MM.1S (cell line): ENCODE measurements at regions not wholly inside any gene's neighbourhood (a gene's known extent, or its start where the extent isn't known, plus 50 kb on each side); places are given as distances from the start of the nearest gene placed in this dataset.

Source experiments
- DNase-seq: peaks from one replicate; pipeline ENCODE4 v3.0.0-alpha.2; 2015
- H2AFZ ChIP-seq: fragments of 300-600 bp; sonication (generic); 2 replicates; pipeline ENCODE4 v1.6.0; 2016; ENCODE audit warnings: antibody characterized with exemption, low read length
- H3F3A ChIP-seq: fragments of 300-600 bp; sonication (generic); 2 replicates; pipeline ENCODE4 v1.6.1; 2016; ENCODE audit warnings: mild to moderate bottlenecking, antibody characterized with exemption, low read length, moderate library complexity, mixed read lengths; ENCODE audit not compliant: insufficient read depth
- H3K27ac ChIP-seq: fragments of 300-600 bp; sonication (generic); 2 replicates; pipeline ENCODE4 v1.5.1; 2016; ENCODE audit warnings: mild to moderate bottlenecking, low read length
- H3K27me3 ChIP-seq: fragments of 300-600 bp; sonication (generic); replicated peaks from 2 replicates; pipeline ENCODE4 v1.6.0; 2016; ENCODE audit warnings: low read length; ENCODE audit not compliant: insufficient read depth
- H3K36me3 ChIP-seq: fragments of 300-600 bp; sonication (generic); replicated peaks from 2 replicates; pipeline ENCODE4 v1.6.1; 2016; ENCODE audit warnings: mild to moderate bottlenecking, low read length, mixed read lengths; ENCODE audit not compliant: insufficient read depth
- H3K4me1 ChIP-seq: fragments of 300-600 bp; sonication (generic); 2 replicates; pipeline ENCODE4 v1.6.1; 2016; ENCODE audit warnings: low read length, mixed read lengths
- H3K4me2 ChIP-seq: fragments of 300-600 bp; sonication (generic); 2 replicates; pipeline ENCODE4 v1.6.0; 2016; ENCODE audit warnings: low read depth, low read length
- H3K4me3 ChIP-seq: fragments of 300-600 bp; sonication (generic); 2 replicates; pipeline ENCODE4 v1.5.1; 2016; ENCODE audit warnings: low read length, mixed read lengths
- H3K79me2 ChIP-seq: fragments of 300-600 bp; sonication (generic); 2 replicates; pipeline ENCODE4 v1.6.1; 2016; ENCODE audit warnings: mixed run types, low read length, mixed read lengths
- H3K9ac ChIP-seq: fragments of 300-600 bp; sonication (generic); 2 replicates; pipeline ENCODE4 v1.6.1; 2016; ENCODE audit warnings: low read length, mixed read lengths
- H3K9me2 ChIP-seq: fragments of 300-600 bp; sonication (generic); replicated peaks from 2 replicates; pipeline ENCODE4 v1.6.1; 2016; ENCODE audit warnings: mild to moderate bottlenecking, low read length, mixed read lengths; ENCODE audit not compliant: insufficient read depth
- H3K9me3 ChIP-seq: fragments of 300-600 bp; sonication (generic); replicated peaks from 2 replicates; pipeline ENCODE4 v1.6.1; 2016; ENCODE audit warnings: mild to moderate bottlenecking, low read length, mixed read lengths; ENCODE audit not compliant: insufficient read depth
- H4K20me1 ChIP-seq: fragments of 300-600 bp; sonication (generic); 2 replicates; pipeline ENCODE4 v1.6.1; 2016; ENCODE audit warnings: mild to moderate bottlenecking, low read length, moderate library complexity, mixed read lengths; ENCODE audit not compliant: insufficient read depth
- EZH2 ChIP-seq: fragments of 300-600 bp; sonication (generic); optimal IDR thresholded peaks from 2 replicates; pipeline ENCODE3; 2017; ENCODE audit warnings: low read depth, mild to moderate bottlenecking, antibody characterized with exemption, low read length, mixed read lengths
- EZH2phosphoT487 ChIP-seq: fragments of 300-600 bp; sonication (generic); IDR thresholded peaks from 2 replicates; pipeline ENCODE4 v1.6.1; 2018; ENCODE audit warnings: antibody characterized with exemption, low read length
- TF ChIP-seq, protein P1 (sequence below): fragments of 300-600 bp; sonication (generic); IDR thresholded peaks from 2 replicates; pipeline ENCODE4 v1.5.1; 2016; ENCODE audit warnings: antibody characterized with exemption, low read length, mixed read lengths

DNA sequence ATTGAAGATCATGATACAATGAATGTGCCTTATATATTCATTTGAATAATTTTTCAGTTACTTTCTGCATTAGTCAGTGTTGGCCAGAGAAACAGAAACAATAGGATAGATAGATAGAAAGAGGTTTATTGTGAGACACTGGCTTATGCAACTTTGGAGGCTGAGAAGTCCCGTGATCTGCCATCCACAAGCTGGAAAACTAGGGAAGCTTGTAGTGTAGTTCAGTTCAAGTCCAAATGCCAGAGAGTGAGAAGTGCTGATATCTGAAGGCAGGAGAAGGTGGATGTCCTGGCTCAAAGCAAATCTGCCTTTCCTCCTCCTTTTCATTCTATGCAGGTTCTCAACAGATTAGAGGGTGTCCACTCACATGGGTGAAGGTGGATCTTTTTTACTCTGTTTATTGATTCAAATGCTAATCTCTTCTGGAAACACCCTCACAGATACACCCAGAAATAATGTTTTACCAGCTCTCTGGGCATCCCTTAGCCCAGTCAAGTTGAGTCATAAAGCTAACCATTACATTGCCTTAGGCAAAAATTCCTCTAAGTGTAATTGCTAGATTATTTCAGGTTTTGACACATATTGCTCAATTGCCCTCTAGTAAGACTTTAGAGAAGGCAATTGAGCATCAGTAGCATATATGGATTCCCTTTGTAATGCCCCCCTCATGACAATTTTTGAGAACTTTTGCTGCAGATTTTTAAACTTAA, 341.4 kb downstream of the LPIN1 start:
- Histone ChIP-seq H4K20me1 (no peaks in the 10 kb centered on the region), H3K27me3 (no peaks in the 10 kb centered on the region), H3K9me3 (no peaks in the 10 kb centered on the region), H3K4me2 (no peak overlapping the region), H3K36me3 (no peaks in the 10 kb centered on the region), H3K4me1 (no peaks in the 10 kb centered on the region), H3K4me3 (no peak overlapping the region), H3K27ac (no peak overlapping the region), H3K9ac (no peak overlapping the region), H3K79me2 (no peaks in the 10 kb centered on the region), H2AFZ (no peak overlapping the region), H3F3A (no peaks in the 10 kb centered on the region), H3K9me2 (no peaks in the 10 kb centered on the region)
- no peak for DNase-seq
- TF ChIP-seq, protein P1, sequence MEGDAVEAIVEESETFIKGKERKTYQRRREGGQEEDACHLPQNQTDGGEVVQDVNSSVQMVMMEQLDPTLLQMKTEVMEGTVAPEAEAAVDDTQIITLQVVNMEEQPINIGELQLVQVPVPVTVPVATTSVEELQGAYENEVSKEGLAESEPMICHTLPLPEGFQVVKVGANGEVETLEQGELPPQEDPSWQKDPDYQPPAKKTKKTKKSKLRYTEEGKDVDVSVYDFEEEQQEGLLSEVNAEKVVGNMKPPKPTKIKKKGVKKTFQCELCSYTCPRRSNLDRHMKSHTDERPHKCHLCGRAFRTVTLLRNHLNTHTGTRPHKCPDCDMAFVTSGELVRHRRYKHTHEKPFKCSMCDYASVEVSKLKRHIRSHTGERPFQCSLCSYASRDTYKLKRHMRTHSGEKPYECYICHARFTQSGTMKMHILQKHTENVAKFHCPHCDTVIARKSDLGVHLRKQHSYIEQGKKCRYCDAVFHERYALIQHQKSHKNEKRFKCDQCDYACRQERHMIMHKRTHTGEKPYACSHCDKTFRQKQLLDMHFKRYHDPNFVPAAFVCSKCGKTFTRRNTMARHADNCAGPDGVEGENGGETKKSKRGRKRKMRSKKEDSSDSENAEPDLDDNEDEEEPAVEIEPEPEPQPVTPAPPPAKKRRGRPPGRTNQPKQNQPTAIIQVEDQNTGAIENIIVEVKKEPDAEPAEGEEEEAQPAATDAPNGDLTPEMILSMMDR = no peak
- TF ChIP-seq EZH2phosphoT487 (no peak), EZH2 (no peak)

DNA sequence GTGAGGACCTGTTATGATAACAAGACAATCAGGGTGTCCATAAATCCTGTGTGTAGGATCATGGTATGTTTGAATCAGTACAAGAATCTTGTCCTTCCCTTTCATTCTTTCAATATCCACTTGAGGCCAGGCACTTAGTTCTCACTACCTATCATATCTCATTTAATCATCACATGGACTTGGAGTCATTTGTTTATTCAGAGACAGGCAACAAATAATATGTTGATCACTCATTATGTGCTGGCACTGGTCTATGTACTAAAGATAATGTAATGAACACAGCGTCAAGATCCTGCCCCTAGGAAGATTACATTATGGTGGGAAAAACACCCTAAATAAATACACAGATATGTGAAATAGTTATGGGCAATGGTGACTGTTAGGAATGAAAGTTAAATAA, 342.6 kb downstream of the LPIN1 start:
- no peaks in the 10 kb centered on the region for H3K4me1 ChIP-seq

DNA sequence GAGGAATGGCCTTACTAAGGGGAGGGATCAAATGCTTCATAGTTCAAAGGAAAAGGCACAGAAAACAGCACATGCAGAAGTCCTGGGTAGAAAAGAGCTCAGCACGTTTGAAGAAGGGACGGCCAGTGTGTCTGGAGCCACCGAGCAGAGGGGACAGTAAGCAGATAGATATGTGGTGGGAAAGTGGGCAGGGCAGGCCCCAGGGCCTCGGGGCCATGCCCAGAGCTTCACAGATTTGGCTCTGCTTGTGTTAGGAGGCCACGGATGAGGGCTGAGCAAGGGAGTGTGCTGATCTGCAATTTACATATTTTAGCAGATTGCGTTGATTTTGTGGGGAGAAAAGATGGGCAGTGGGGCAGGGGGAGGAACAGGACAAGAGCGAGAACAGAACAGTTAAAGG, 343.1 kb downstream of the LPIN1 start:
- no peaks in the 10 kb centered on the region for H4K20me1 ChIP-seq
- TF ChIP-seq EZH2phosphoT487 (no peak), EZH2 (no peak)
- TF ChIP-seq, protein P1 = no peak
- no peaks in the 10 kb centered on the region for H3K79me2 ChIP-seq
- no peaks in the 10 kb centered on the region for H3F3A ChIP-seq
- DNase-seq = no peak
- H3K27ac ChIP-seq = no peak overlapping the region
- H2AFZ ChIP-seq = no peak overlapping the region
- no peaks in the 10 kb centered on the region for H3K36me3 ChIP-seq
- no peaks in the 10 kb centered on the region for H3K4me1 ChIP-seq
- H3K9me2 ChIP-seq = no peaks in the 10 kb centered on the region
- H3K27me3 ChIP-seq = no peaks in the 10 kb centered on the region
- H3K9me3 ChIP-seq = no peaks in the 10 kb centered on the region
- H3K4me3 ChIP-seq = no peak overlapping the region
- H3K4me2 ChIP-seq = no peak overlapping the region
- H3K9ac ChIP-seq = no peak overlapping the region

More for the DNA sequence above, 342.6 kb downstream of the LPIN1 start:
- H3K27me3 ChIP-seq = no peaks in the 10 kb centered on the region
- no peaks in the 10 kb centered on the region for H3K9me3 ChIP-seq
- H4K20me1 ChIP-seq = no peaks in the 10 kb centered on the region
- no peak overlapping the region for H3K4me2 ChIP-seq
- no peak for DNase-seq
- no peak overlapping the region for H3K4me3 ChIP-seq
- no peaks in the 10 kb centered on the region for H3K79me2 ChIP-seq
- TF ChIP-seq, protein P1 = no peak
- TF ChIP-seq EZH2 = no peak
- TF ChIP-seq EZH2phosphoT487 = no peak
- H3K27ac ChIP-seq = no peak overlapping the region
- no peaks in the 10 kb centered on the region for H3F3A ChIP-seq
- no peaks in the 10 kb centered on the region for H3K36me3 ChIP-seq
- H3K9ac ChIP-seq = no peak overlapping the region
- H3K9me2 ChIP-seq = no peaks in the 10 kb centered on the region
- no peak overlapping the region for H2AFZ ChIP-seq
